Ectodermal cell (in vitro differentiated cells): ENCODE measurements at regions not wholly inside any gene's neighbourhood (a gene's known extent, or its start where the extent isn't known, plus 50 kb on each side); places are given as distances from the start of the nearest gene placed in this dataset.

ENCODE experiments used
- H3K27ac ChIP-seq: 2 replicates; pipeline ENCODE4 v1.7.0; 2013; ENCODE audit warnings: mild to moderate bottlenecking, low read depth, low read length; ENCODE audit not compliant: insufficient read depth, poor library complexity, severe bottlenecking
- H3K27me3 ChIP-seq: 2 replicates; pipeline ENCODE4 v1.7.0; 2013; ENCODE audit warnings: mild to moderate bottlenecking, low read length; ENCODE audit not compliant: insufficient read depth, control insufficient read depth, poor library complexity, severe bottlenecking
- H3K36me3 ChIP-seq: one replicate; pipeline ENCODE4 v1.7.0; 2013; ENCODE audit warnings: low read length; ENCODE audit not compliant: control insufficient read depth, insufficient read depth
- H3K4me1 ChIP-seq: one replicate; pipeline ENCODE4 v1.7.0; 2013; ENCODE audit warnings: low read length; ENCODE audit not compliant: control insufficient read depth, insufficient read depth
- H3K4me3 ChIP-seq: 2 replicates; pipeline ENCODE4 v1.7.0; 2013; ENCODE audit warnings: low read depth, low read length, control low read depth; ENCODE audit not compliant: insufficient read depth
- H3K9me3 ChIP-seq: 2 replicates; pipeline ENCODE4 v1.7.0; 2013; ENCODE audit warnings: mild to moderate bottlenecking, low read length, moderate library complexity; ENCODE audit not compliant: control insufficient read depth
- WGBS, 2 experiments: methylation state at CpG; one replicate each; pipeline ENCODE4 v1.1.7; 2013; ENCODE audit warnings: missing lambda C conversion rate in 2 of 2; 5-methylcytosine and 5-hydroxymethylcytosine counted together

DNA sequence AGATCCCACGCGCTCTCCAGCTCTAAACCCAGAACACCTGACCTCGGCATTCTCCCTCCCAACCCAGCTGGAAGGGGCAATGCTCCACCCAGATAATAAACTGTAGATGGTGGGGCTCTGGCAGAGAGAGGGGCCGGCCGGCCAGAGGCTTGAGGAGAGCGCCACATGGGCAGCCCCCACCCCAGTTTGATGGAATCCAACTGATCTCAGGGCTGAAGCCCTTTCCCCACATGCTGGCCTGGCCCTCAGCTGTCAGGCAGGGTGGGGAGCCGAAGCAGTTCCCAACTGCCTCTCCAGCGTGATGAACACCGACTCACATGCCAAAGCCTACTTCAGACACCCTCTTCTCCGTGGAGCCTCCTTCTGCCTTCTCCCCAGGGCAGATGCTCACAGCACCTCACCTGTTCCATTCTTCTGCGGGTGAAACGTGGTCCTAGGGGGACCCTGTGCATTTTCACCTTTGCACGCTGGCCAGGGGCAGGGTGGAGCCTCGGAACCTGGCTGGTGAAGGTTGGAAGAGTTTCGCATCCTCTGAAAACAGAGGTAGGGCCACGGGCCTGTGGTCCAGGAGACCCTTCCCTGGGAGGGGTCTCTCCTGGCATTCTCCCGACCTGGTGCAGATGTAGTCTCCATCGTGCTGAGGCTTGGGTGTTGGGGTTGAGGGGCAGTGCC lies 65.7 kb upstream of the ZNF469 start:
- WGBS, 2 experiments, result 91 to 93% methylated on average over 18 of the region's 18 CpGs
- Histone ChIP-seq H3K27me3 (no peaks in the 10 kb centered on the region), H3K9me3 (no peaks in the 10 kb centered on the region), H3K27ac (no peak overlapping the region), H3K36me3 (no peaks in the 10 kb centered on the region), H3K4me3 (no peak overlapping the region), H3K4me1 (peaks cover 3% of the 10 kb centered on the region)

DNA sequence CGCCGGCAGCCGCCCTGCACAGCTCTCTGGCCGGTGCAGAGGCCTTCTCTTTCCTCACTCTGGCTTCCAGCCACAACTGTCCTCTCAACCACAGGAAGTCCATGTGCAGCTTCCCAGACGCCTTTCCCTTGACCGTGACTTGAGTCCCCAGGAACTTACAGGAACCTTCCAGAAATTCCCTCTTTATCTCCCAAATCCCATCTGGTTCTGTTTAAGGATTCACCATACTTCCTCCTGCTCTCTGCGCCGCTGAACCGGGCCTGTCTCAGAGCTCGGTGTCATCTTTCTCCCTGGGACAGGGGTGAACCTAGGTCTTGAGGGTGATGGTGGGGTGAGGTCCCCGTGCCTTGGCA lies 65.2 kb upstream of the ZNF469 start:
- Histone ChIP-seq H3K36me3 (no peaks in the 10 kb centered on the region), H3K4me1 (peaks cover 3% of the 10 kb centered on the region), H3K4me3 (no peak overlapping the region), H3K27me3 (no peaks in the 10 kb centered on the region), H3K9me3 (no peaks in the 10 kb centered on the region), H3K27ac (no peak overlapping the region)
- 94% methylated on average over 11 of the region's 11 CpGs for WGBS, 2 experiments

DNA sequence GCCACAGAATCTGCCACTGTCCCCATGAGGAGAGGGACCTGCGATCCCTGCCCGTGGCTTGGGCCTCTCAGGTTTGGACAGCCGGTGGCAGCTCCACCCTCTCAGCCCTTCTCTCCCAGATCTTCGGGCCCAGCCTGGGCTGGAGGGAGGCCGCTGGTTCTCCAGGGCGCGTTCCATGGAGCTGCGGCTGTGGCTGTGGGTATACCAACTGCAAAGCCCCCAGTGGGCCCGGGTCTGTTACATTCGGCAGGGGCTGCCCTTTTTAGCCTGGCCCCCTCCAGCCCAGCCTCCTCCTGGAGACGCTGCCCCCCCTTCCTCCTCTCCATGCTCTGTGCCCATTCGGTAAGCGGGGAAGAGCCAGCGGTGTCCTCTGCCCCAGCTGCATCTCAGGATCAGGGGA lies 64.7 kb upstream of the ZNF469 start:
- Histone ChIP-seq H3K36me3 (no peaks in the 10 kb centered on the region), H3K4me1 (peaks cover 3% of the 10 kb centered on the region), H3K27ac (no peak overlapping the region), H3K27me3 (no peaks in the 10 kb centered on the region), H3K4me3 (no peak overlapping the region), H3K9me3 (no peaks in the 10 kb centered on the region)
- WGBS, 2 experiments, result 90 to 91% methylated on average over 14 of the region's 14 CpGs

DNA sequence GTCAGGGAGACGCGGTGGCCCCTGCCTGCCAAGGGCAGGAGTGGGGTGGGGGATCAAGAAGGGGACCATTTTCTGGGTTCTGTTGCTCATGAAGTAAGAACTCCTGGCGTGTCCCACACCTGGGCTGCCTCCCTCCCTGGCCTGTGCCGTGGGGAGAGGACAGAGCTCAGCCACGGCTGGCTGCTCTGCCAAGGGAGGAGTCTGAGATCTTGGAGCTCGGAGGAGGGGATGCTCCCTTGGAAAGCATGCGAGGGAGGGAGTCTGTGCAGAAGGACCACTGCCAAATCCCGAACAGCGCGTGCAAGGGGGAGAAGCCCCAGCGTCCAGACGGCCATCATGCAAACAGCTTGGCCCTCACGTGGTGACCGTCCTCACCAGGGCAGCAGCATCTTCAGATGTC lies 64.2 kb upstream of the ZNF469 start:
- 80 to 84% methylated on average over 14 of the region's 14 CpGs for WGBS, 2 experiments
- H3K27me3 ChIP-seq, result no peaks in the 10 kb centered on the region
- peaks cover 3% of the 10 kb centered on the region for H3K4me1 ChIP-seq
- no peaks in the 10 kb centered on the region for H3K9me3 ChIP-seq
- no peaks in the 10 kb centered on the region for H3K36me3 ChIP-seq
- no peak overlapping the region for H3K4me3 ChIP-seq
- H3K27ac ChIP-seq, result no peak overlapping the region

DNA sequence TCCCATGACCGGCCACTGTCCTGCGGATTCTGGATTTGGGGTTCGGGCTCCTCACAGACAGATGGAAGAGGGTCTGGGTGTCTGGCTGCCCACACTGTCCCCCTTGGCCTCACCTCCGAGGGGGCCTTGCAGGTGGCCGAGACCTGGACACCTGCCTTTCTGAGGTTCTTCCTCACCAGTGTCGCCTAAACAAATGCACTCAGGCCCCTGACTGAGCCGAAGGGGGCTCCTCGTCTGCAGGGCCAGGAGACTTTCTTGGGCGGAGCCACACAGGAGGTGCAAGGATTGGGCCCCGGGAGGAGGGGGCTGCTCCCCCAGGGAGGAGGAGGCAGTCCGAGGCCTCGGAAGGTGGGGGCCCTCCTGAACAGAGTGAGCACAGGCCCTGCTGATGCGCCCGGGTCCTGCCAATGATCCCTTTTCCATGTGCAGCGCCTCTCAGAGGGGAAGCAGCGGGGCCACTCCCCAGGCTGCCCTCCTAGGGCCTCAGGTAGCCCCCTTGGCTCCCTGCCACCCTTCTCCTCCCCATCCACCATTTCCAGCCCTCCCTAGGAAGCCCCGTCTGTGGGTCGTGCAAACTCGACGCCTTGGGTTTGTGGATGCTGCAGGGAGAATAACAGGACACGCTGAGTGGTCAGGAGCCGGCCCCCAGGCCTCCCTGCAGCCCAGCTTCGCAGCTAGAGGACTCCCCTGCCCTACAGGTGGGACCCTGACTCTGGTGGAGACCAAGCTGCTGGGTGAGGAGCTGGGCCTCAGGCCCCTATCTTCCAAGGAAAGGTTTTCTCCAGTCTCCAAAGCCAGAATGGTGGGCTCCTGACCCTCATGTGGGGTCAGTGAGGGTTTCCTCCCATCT lies 63.4 kb upstream of the ZNF469 start:
- 89 to 90% methylated on average over 23 of the region's 23 CpGs for WGBS, 2 experiments
- Histone ChIP-seq H3K27ac (no peak overlapping the region), H3K27me3 (no peaks in the 10 kb centered on the region), H3K36me3 (no peaks in the 10 kb centered on the region), H3K9me3 (no peaks in the 10 kb centered on the region), H3K4me1 (peaks cover 3% of the 10 kb centered on the region), H3K4me3 (no peak overlapping the region)

DNA sequence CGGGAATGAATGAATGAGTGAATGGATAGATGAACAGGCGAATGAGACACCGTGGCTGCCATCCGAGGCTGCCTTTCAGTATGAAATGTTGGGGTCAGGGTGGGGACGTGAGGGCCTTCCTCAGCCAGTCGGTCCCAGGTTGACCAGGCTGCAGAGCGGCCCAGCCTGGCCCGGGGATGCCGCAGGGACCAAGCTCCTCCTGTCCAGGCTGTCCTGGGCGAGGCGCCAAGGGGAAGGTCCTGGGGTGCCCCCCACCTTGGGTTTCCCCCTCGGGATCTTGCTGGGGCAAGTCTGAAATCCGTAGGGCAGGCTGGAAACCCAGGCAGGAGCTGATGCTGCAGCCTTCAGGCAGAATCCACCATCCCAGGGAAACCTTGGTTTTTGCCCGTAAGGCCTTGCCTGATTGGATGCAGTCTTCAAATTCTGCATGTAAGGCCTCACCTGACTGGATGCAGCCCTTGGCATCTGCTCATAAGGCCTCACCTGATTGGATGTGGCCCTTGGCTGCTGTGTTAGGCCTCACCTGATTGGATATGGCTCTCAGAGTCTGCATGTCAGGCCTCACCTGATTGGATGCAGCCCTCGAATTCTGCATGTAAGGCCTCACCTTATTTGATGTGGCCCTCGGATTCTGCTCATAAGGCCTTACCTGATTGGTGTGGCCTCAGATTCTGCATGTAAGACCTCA lies 61.7 kb upstream of the ZNF469 start:
- Histone ChIP-seq H3K27me3 (no peaks in the 10 kb centered on the region), H3K27ac (no peak overlapping the region), H3K4me1 (peaks cover 3% of the 10 kb centered on the region), H3K4me3 (no peak overlapping the region), H3K36me3 (no peaks in the 10 kb centered on the region), H3K9me3 (no peaks in the 10 kb centered on the region)
- 91 to 92% methylated on average over 16 of the region's 16 CpGs for whole genome bisulfite sequencing, 2 experiments

DNA sequence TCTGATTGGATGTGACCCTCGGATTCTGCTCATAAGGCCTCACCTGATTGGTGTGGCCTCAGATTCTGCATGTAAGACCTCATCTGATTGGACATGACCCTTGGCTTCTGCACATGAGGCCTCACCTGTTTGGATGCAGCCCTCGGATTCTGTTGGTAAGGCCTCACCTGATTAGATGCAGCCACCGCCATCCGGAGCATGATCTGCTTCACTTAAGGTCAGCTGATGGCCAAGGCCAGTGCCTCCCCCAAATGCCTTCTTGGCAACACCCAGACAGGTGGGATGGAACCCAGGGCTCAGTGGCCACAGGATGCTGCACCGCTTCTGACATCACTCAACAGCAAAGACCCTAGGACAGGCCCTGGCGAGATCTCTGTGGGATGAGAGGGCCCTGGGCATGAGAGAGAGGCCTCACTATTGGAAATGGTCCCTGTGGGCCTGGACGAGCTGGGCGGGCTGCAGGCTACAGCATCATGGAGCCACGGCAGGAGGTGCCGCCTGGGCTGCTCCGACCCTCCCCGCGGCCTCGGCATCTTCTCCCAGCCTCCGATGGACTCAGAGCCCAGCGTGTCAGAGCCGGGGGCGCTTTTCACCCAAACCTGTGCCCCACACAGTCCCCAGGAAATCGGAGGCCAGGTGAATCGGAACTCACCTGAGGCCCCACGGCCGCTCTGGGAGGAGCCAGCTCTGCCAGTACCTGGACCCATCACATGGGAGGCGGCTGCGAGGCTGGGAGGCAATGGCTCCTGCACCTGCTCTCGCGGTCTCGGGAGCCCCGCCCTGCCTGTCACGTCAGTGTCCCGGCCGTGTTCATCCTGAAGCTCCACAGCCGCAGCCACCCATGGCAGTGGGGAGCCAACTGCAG lies 60.9 kb upstream of the ZNF469 start:
- H3K4me1 ChIP-seq, result peaks cover 3% of the 10 kb centered on the region
- no peaks in the 10 kb centered on the region for H3K36me3 ChIP-seq
- H3K4me3 ChIP-seq, result no peak overlapping the region
- 95% methylated on average over 32 of the region's 32 CpGs for WGBS, 2 experiments
- no peaks in the 10 kb centered on the region for H3K9me3 ChIP-seq
- no peaks in the 10 kb centered on the region for H3K27me3 ChIP-seq
- H3K27ac ChIP-seq, result no peak overlapping the region

DNA sequence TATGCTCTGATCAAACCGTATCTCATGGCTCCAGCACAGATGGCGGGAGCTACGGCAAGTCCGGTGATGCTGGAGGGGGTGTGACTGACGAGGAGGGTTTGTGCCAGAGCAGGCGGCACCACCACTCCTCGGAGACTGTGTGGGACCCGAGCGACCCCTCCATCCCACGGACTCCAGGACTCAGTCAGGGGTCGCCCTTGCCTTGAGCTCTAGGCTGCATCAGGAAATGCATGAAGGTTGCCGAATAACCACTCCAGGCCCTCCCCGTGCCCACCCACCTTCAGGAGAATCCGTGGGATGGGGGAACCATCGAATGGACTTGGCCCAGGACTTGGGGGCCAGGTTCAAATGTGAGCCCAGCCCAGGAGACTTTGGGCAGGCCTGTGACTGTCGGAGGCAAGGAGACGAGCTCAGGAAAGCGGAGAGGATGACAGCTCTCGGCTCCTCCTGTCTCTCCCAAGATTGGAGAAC lies 60.2 kb upstream of the ZNF469 start:
- H3K27ac ChIP-seq, result no peak overlapping the region
- peaks cover 3% of the 10 kb centered on the region for H3K4me1 ChIP-seq
- no peak overlapping the region for H3K4me3 ChIP-seq
- no peaks in the 10 kb centered on the region for H3K36me3 ChIP-seq
- 94 to 95% methylated on average over 19 of the region's 19 CpGs for WGBS, 2 experiments
- H3K9me3 ChIP-seq, result no peaks in the 10 kb centered on the region
- no peaks in the 10 kb centered on the region for H3K27me3 ChIP-seq

DNA sequence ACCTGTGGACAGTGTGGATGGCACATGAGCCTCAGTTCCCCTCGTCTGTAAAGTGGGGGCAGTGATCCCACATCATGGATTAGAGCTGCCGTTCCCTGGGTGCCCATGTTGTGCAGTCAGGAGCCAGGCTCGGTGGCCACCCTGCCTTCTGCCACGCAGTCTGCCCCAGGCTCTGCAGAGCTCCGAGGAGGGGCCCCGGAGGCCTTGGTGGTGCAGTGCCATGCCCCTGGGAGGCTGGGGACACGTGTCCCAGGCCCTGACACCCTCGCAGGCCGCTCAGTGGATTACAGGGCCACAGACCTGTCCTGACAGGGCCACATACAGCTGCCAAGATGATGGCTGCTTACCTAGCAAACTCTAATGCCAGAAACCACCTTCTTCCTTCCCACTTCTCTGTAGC lies 59.7 kb upstream of the ZNF469 start:
- H3K27me3 ChIP-seq, result no peaks in the 10 kb centered on the region
- peaks cover 3% of the 10 kb centered on the region for H3K4me1 ChIP-seq
- H3K36me3 ChIP-seq, result no peaks in the 10 kb centered on the region
- H3K4me3 ChIP-seq, result no peak overlapping the region
- H3K27ac ChIP-seq, result no peak overlapping the region
- no peaks in the 10 kb centered on the region for H3K9me3 ChIP-seq
- 89 to 91% methylated on average over 9 of the region's 9 CpGs for whole genome bisulfite sequencing, 2 experiments
